NCI-H82 treated with DMSO at 0.1 percent for 48 hours (cell line): ENCODE measurements at regions not wholly inside any gene's neighbourhood (a gene's known extent, or its start where the extent isn't known, plus 50 kb on each side); places are given as distances from the start of the nearest gene placed in this dataset.
"Not testable (repeated sequence)": the region's sequence is repeated elsewhere in the genome, so short reads cannot be mapped to it uniquely, and the experiment has no call there.

Experiments
- DNase-seq: peaks from one replicate; lab custom pipeline; 2025; ENCODE audit not compliant: unreplicated experiment; lab: John Stamatoyannopoulos, UW

DNA sequence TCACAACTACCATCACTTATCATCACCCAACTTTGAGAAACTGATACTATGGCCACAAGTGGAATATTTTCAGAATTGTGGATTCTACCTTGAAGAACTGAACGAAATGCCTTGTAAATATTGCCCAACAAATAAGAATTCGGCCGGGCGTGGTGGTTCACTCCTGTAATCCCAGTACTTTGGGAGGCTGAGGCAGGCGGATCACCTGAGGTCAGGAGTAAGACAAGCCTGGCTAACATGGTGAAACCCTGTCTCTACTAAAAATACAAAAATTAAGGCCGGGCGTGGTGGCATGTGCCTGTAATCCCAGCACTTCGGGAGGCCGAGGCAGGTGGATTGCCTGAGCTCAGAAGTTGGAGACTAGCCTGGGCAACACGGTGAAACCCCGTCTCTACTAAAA lies 862.7 kb downstream of the ZPLD1 start:
- DNase-seq: not testable (repeated sequence)

DNA sequence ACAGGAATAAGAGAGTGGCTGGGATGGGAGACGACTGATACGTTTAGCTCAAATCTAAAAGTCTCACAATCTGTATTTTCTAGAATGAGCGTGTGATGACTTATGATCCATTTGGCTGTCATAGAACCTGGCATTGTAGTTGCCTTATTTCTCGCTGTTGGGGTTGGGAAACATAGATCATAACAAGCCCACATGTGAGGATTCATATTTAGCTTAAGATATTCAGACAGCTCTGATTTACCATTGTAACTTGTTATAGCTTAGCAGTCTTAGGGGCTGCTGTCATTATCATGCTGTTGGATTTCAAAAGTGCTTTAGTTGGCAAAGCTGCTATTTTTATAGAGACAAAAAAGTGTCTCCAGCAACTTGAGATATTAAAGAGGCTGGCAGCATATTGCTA lies 871.3 kb downstream of the ZPLD1 start:
- no peak for DNase-seq

DNA sequence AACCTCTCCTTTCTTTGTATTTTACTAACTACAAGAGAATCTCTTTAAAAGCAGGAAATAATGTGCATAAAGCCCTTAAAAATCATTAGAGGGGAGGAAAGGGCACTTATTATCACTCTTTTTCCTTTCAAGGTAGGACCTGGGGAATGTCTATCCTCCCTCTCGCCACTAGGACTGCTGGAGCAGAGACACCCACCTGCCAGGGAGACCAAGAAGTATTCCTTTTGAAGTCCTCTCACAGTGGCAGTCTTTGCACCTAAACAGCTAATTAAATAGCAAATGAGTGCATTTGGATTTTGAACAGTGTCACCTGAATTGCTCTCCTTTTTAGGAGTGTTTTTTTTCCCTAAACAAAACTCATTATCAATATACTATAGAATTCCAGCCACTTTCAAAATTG lies 874.1 kb downstream of the ZPLD1 start:
- no peak for DNase-seq

DNA sequence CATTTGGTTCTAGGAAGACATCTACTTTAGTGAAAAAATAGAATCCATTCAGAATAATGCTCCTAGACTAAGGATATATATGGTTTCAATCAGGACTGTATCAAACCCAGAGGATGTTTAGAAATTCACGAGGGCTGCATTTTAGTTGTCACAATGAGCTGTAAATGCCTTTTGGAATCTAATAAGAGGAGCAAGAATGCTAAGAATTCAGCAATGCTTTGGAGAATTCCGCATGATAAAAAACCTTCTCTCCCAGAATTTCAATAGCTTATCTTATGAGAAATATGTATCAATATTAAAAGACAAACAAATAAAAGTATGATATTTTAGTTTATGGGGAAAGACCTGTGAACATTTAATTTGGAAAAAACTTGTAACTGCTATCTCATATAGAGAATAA lies 885.1 kb downstream of the ZPLD1 start:
- DNase-seq: no peak

DNA sequence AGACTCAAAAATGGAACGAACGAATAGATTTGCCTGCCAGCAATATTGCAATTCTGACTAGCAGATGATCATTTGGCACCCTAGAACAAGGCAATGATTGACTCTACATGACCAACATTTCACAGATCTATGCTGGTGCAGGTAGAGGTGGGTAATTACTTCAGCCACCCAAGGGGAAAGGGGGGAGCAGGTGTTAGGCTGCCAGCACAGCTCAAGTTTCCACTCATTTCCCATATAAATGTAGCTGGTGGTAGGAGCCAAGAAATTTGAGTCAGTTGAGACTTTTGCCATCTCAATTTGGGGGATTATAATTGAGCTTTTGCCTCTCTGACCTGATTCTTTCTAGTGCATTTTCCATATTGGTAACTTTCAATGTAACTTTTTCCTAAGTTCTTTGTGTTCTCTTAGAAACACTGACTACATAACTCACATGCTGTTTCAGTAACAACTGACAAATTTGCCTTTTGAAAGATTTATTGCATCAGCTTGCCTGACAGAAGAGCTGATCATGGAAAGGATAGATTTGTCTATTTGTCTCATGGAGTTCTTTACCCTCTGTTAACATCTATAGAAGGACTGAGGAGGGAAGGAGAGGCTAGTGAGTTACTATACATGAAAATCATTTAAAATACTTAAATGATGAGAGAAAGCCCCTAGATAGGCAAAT lies 902.5 kb downstream of the ZPLD1 start:
- no peak for DNase-seq

DNA sequence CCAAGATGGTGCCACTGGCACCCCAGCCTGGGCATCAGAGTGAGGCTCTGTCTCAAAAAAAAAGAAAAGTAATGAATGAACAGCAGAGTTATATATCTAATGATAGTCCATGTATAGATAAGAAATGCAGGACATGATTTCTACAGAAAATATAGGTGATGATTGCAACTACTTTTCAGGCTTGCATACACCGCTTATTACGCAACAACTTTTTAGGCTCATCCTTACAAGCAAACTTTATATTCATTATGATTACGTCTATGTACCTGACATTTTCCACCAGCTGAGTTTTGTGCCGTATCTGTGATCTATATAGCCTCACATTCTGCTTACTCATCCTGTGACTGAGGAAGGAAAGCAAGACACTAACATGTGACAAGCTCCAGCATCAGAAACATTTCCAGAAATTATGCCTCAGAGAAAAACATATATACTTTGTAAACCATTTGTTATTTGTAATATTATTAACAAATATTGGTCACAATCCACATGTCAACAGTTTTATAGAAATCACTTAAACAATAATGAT lies 906.3 kb downstream of the ZPLD1 start:
- no peak for DNase-seq

DNA sequence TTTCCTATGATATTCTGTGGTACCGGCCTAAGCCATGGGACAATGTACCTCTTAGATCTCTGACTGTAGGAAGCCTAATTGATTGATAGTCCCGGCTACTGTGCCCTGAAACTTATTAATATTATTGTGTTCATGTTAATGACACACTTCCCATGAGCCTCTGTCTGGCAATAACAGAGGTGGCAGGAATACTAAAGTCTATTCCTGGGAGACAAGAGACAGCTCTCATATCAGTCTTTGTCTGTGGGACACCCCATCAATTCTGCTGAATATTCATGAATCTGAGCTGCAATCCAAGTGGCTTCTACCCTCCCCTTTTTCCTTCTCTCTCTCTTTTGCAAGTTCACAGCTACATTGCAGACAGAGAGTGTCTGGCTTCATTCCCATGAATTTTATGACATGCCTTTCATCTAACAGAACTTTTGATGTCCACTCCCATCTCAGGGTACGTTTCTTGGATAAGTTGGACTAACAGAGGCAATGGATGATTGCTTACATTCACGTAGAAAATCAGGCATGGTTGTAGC lies 907.5 kb downstream of the ZPLD1 start:
- DNase-seq: no peak

DNA sequence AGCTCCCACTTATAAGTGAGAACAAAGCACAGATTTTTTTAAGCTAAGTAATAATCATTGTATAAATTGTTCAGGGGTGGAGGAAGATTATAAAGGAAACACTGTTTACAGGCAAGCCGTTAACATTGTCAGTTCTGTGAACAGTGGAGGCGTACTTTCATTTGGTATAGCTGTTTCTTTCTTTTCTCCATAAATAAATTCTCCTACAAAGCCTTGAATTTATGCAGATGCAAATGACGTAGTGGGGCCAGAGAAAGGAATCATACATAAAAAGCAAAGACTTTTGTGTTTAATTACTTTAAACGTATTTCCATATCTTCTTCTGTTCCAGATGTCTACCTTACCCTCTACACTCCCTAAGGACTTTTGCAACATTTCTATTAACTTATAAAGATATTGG lies 914.9 kb downstream of the ZPLD1 start:
- no peak for DNase-seq

DNA sequence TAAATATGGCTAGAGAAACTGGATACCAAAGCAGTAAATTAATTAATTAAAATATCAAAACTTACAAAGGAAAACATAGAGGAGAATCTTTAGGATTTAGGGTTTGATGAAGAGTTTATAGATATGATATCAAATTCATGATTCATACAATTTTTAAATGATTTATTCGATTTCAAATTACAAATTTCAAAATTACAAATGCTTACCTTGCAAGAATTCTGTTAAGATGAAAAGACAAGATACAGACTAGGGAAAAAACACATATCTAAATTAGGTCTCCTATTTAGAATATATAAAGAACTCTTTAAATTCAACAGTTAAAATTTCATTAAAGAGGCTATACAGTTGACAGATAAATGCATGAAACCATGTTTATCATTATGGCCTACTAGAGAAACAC lies 930.7 kb downstream of the ZPLD1 start:
- DNase-seq: no peak

DNA sequence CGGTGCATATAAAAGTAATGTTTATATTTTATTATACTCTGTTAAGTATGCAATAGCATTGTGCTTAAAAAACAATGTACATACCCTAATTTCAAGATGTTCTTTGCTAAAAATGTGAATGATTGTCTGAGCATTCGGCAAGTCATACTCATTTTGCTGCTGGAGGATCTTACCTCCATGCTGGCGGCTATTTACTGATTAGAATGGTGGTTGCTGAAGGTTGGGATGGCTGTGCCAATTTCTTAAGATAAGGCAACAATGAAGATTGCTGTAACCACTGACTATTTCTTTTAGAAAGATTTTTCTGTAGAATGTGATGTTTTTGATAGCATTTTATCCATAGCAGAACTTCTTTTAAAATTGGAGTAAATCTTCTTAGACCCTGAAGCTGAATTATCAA lies 932.7 kb downstream of the ZPLD1 start:
- DNase-seq: no peak

DNA sequence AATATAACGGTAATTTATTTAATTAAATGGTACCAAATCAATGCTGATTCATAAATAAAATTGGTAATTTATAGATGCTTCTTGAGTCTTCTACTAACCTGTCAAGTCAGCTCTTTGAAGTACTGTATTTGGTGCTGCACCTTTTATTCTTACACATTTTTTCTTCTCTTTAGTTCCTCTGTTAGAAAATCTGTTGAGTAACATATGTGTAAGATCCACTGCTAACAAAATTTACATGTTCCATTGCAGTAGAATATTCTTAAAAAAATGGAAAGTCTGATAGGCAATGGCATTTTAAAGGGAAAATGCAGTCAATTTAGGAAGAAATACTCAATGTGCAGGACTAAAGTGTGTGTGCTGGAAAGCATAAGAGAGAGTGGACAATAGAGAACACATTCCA lies 936.6 kb downstream of the ZPLD1 start:
- no peak for DNase-seq

DNA sequence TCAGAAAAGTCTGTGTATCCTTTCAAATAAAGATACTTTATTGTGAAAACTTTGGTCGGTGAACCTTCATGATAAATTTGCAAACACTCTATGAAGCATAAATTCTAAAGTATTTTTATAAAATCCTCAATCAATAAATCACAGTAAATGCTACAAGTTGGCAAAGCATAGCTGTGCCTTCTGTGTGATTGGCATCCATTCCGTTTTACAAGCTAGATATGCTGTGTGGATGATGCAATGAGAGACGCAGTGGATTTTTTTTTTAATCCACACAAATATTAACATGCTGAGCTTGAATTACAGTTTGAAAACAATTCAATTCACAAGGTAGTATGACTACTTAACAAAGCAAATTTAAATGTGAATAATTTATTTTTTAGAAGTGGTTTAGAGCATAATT lies 937.2 kb downstream of the ZPLD1 start:
- no peak for DNase-seq

DNA sequence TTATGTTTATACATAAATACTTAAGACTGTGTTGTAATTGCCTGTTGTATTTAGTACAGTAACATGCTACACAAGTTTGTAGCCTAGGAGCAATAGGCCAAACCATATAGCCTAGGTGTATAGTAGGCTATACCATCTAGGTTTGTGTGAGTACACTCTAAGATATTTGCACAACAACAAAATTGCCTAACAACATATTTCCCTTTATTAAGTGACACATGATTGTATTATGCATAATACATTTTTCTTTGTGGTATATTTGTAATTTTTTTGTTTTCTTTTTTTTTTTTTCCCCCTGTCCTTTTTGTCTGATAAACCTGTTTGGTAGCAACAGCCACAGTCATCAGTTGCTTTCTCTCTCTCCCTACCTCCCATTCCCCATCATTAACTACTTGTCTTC lies 945.6 kb downstream of the ZPLD1 start:
- DNase-seq: no peak

DNA sequence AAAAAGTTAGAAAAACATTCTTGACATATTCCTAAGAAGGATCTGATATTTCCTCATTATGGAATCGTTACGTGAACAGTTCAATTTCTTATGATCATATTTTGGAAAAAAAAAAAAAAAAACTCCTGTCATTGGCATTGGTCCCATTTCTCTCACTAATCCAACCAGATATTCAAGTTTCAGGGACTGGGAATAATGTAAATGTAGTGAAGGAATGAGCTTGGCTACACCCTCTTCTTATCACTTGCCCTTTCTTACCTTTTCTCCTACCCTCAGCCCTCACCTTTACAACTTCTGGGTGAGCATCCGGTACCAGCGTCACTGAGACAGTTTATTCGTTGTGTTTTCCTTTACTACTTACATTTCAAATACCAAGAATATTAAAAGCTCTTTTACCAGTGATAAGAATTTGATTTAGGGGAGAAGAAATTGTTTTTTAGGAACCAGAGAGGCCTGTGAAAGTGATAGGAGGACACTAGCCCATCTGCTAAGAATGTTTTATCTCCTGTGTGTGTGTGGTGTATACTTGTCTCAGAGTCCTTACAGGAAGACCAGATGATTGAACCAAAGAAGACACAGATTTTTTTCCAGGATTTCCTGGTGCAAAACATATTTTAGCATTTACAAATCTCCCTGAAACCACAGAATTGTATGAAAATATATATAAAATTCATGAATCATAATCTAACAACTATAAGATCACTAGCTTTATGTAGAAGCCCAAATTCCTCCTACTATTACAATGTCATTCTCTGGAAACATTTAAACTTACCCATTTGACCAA lies 946.7 kb downstream of the ZPLD1 start:
- no peak for DNase-seq

DNA sequence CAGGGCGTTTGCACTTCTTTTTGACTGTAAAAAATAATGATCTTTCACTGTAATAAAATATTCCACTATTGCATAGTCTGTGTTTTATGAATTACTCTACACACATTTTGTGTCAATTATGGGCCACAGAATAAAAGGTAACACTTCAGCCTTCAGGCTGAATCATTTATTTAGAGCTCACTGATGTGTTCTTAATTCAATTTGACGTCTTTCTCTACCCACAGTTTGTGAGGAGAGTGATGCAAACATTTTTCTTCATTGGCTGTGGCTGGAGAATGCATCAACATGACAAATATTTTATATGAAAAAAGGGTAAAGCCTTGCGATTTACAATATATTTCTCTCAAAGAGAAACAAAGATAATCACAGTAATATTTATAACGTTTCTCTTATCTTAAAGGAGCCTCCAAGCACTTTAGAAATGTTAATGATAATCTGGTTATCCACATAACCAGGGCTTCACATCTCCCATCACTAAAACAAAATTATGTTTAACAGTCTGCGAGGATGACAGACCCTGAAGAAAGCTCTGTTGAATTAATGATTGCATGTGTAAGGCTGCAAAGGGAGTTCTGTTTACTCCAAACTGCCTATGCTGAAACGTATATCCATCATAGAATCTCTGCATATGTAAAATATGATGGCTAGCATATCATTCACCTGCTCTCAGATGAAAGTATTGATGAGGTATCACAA lies 951.3 kb downstream of the ZPLD1 start:
- DNase-seq: no peak

DNA sequence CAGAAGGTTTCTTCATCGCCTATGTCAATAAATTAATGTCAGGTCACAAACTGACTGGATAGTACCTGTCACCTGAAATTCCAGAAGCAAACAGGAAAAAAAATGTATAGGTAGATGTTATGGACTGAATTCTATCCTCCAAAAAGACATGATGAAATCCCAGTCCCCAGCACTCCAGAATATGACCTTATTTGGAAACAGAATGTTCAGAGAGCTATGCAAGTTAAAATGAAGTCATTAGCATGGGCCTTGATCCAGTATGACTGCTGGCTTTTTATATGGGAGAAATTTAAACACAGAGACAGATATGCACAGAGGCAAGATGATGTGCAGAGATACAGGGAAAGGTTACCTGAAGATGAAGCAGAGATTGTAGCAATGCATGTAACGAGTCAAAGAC lies 953.4 kb downstream of the ZPLD1 start:
- DNase-seq: no peak

DNA sequence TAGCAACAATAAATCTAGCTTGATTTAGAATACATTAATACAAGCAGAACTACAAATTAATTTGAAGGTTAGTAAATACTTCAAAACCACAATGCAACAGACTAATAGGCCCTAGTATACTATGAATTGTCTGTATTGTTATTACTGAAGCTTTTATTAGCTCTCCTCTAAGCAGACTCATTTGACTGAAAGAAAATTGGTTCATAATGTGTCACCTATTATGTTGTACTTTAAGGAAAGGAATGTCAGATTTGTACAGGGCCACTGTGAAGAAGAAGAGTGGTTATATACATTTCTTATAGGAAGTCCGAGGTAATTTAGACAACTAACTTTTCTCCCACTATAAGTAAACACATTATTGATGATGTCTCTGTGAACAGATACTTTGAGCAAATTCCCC lies 954.5 kb downstream of the ZPLD1 start:
- no peak for DNase-seq

DNA sequence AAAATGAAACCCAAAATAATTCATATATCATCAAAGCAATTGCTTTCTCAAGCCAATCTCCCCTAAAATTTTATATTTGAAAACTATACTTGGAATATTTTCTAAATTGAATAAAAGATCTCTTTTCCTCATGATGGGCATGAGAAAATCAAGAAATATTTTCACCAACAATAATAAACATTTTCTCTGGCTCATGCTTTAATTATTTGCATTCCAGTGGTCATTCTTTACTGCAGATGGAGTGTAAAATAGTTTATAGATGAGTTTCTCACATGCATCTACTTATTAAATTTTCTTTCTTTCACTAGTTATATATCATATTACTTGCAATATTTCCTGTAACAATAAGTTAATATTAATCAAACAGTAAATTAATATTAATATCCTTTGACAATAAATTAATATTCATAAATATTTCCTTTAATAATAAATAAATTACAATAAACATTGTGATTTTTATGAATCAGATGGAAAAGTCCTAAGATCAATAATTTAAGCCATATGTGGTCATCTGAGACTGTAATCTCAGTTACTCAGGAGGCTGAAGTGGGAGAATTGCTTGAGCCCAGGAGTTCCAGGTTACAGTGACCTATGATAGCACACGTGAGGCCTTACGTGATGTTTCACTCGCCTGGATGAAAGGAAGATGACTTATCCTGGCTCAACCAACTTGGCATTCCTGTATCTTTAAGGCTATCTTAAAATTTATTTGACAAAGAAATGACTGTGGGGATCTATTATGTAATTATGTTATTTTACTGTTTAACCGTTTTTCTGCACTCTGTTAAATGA lies 958.8 kb downstream of the ZPLD1 start:
- DNase-seq: no peak

DNA sequence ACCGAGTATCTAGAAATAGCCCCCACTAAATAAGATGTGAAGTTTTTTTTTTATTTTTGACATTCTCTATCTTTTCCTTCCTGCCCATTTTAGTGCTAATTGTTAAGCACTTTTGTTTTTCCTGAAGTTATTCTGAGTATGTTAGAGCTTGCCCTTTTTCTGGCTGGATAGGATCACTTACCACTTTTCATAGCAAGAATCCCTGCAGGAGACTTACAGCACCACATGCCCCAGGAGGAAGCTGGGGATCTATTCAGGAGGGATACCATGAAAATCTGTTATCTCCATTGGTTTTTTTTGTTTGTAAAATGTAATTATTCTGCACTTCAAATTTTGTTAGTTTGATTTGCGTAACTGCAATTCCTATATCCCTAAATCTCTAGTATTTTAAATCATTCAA lies 968.4 kb downstream of the ZPLD1 start:
- DNase-seq: no peak

DNA sequence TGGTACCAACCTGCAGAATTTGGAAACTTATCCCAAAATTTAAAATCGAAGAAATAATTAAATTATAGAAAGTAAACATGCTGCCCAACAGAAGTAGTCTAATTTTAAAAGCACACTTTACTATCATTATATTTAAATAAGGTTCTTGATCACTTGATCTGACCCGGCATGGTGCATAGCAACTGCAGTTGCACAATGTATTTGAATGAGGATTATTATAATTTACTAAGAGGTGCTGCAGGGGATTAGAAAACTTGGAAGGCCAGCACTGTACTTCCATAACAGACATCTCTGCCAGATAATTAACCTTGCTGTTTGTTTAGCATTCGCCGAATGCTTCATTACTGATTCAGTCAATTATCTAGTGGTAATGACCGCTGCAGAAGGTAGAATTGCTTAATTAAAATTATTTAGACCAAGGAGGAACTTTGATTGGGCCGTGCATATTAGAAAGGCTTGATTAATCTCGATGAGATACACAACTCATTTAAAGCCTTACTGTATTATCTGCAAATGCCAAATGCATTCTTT lies 971.6 kb downstream of the ZPLD1 start:
- DNase-seq: no peak

DNA sequence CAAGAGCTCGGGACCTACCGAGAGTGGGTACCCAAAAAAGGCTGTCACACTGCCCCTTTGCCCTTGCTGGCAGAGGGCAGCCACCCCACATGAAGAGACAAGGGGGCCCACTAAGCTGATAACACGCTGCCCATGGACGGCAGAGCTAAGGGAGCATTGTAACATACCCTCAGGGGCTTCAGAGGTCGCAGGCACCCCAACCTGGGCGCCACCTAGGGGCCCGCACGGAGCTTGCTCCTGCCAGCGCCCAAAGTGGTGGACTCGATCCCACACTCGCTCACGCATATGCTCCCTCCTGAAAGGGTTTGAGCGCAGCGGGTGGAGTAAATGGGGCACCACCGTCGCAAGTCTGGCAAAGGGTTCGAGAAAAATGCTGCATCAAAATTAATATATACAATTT lies 975.4 kb downstream of the ZPLD1 start:
- DNase-seq: no peak
